ENCODE measurements at regions not wholly inside any gene's neighbourhood (a gene's known extent, or its start where the extent isn't known, plus 50 kb on each side); places are given as distances from the start of the nearest gene placed in this dataset.
A peak's percentile ranks its signal among the peaks of the same experiment; 100 is the strongest.

GRCh38 chr22:46067159-46068111 lies 82.9 kb upstream of the PPARA start:
- DNase-seq = no peak

DNA sequence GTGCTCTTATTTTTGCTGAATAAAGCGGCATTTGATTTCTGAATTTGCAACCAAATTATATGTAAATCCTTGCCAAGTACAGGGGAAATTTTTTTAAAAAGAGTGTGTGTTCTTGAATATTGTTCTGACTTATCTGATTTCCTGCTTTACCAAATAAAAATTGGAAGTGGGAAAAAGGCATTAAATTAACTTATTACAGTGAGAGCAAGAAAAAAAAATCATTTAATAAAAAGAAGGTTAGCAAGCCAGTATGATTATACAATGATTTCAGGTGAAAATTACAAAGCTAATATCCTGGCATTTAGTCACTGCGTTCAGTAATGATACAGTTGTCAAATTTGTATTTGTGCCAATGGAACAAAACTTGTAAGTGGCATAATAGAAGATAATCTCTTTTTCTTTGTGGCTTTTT lies 82.1 kb upstream of the PPARA start:
- DNase-seq = no peak

- DNase-seq = no peak
Measured at GRCh38 chr22:46068593-46069491, 81.5 kb upstream of the PPARA start.

DNA sequence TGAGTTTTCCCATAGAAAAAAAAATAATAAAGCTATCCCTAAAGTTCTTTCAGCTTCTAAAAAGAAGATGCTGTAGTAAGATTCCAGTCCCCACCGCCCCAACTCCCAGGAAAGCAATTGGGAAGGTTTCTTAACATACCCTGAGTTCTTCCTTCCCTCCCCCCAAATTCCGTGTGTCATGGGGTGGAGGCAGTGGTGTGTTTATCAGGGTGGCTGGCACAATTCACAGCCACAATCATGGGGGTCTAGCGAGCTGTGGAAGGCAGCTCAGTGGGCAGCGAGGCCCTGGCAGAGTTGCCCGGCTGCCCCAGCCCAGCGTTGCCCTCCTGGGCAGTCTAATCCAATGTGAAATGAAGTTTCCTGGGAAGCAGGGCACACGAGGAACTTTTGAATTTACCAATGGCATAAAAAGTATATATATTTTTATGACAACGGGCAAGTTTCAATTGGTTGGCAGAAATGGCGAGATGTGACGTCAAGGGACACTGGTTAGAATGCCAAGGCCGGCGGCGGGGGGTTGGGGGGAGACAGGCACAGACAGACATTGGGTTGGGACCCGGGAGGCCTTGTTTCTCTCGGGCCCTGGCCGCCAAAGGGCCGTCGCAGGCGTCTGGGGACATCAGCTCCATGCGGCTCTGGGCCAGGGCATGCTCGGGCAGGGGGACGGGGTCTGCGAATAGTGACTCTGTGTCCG lies 80.7 kb upstream of the PPARA start:
- peak in 1 of 2 experiments; percentile 66 for DNase-seq

GRCh38 chr22:46070215-46070802 lies 80.0 kb upstream of the PPARA start:
- peak; percentile 64 to 68 for DNase-seq

- DNase-seq = peak; percentile 60 to 67
Measured at GRCh38 chr22:46070803-46071450, 79.4 kb upstream of the PPARA start.

GRCh38 chr22:46071451-46072109 lies 78.7 kb upstream of the PPARA start:
- peak; percentile 71 to 77 for DNase-seq

GRCh38 chr22:46072110-46072881 lies 78.0 kb upstream of the PPARA start:
- DNase-seq = peak; percentile 66 to 72

DNA sequence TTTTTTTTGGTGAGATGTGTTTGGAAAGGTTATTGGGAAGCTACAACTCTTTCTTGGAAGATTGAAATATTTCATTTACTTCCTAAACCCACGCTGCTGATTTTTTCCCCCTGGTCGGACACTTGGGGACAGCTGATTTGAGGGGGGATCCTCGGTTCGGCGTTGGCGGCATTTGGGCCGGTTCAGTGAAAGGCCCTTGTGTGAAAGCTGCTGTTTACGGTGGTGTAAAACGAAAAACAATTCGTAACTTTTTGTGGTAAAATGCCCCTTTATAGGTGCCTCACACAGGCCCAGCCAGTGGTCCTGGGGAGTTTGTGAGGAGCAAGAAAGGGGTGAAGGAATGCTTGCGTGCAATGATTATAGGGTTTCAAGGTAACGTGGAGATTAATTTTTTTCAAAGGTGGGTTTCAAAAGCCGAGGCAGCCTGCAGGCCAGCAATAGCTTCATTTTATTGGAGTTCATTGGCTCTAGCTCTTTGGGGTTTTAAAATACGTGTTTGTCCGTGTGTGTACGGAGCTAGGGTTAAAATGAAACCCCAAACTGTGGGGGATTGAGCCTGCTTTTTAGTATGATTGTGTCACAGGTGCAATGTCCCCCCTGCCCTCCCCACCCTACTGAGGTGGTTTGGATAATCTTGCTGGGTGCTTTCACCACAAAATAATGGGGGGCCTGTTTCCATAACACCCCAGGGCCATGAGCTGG lies 77.2 kb upstream of the PPARA start:
- DNase-seq = no peak

DNA sequence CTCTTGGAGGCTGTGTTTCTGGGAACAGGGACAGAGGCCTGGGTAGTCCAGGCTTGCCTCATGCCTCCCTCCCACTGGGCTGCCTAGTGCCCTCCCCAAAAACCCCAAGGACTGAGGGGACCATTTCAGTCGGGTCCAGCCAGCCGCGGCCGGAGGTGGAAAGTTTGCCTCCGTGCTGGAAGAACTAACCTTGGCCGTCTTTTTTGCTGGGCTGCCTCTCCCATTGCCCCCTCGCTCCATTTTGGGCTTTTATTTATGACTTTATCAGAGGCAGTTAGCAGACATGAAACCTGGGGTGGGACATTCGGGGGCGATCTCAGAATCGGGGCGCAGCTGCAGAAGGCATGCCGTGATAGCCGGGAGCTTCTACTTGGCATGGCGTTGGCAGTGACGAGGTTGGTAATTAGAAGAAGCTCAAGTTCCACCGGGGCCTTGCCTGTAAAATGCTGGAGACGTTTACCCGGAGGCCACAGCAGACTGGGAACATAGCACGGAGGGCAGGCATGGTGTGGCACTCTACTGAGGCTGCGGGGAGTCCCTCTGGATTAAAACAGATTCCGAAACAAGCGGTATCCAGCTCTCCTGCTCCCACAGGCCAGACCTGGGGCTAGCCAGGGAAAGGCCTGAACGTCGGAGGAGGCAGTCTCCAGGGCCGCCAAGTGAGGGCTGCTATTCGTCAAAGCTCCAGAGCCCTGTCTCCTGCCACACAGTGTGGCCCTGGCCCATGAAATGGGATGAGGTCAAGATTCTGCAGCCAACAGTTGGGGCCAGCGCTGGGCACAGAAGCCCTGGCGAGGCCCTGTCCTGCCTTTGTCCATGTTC lies 76.4 kb upstream of the PPARA start:
- no peak for DNase-seq

DNA sequence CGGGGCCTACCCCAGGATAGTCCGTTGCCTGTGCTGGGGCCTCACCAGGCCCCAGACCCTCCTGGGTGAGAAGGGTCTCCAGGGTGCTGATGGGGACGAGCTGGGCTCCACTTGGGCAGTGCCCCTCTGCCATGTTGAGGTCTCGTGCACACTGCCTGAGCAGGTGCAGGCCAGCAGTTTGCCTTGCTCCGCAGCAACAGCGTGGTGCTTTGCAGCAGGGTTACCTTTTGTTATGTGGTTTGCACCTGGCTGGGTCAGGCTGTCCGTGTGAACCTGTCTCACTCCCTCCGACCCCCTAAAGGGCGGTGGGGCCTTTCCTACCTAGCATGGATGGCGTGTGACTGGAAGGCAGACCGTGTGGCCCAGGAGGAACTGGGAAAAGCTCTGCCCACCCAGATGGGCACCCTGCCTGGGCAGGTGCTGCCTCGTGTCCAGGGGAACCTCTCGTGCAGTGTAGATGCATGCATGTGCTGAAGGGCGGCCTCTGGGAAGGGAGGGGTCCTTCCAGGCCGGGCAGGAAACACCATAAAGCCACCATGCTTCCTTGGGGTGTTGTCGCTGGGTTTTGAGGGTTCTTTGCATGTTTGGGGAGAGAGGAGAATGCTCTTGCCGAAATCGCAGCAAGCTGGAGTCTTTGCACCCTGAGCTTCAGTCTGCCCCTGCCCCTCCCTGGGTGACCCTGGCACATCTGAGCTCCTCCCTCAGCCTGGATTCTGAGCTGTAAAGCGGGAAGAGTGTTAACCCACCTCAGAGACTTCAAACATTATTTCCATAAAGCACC lies 75.4 kb upstream of the PPARA start:
- DNase-seq = no peak

- no peak for DNase-seq
Measured at GRCh38 chr22:46075764-46076531, 74.4 kb upstream of the PPARA start.

- DNase-seq = no peak
Measured at GRCh38 chr22:46076651-46077339, 73.5 kb upstream of the PPARA start.

GRCh38 chr22:46077669-46078099 lies 72.6 kb upstream of the PPARA start:
- DNase-seq = no peak

GRCh38 chr22:46078241-46079092 lies 71.9 kb upstream of the PPARA start:
- DNase-seq = no peak
